BLaER1 (cell line): ENCODE measurements at regions not wholly inside any gene's neighbourhood (a gene's known extent, or its start where the extent isn't known, plus 50 kb on each side); places are given as distances from the start of the nearest gene placed in this dataset.

Experiments used
- H3K27ac ChIP-seq: shearing (Covaris generic); formaldehyde crosslinking; 2 replicates; pipeline ENCODE4 v1.8.1; 2022
- H3K27me3 ChIP-seq: shearing (Covaris generic); formaldehyde crosslinking; 2 replicates; pipeline ENCODE4 v1.8.1; 2022
- H3K36me3 ChIP-seq: shearing (Covaris generic); formaldehyde crosslinking; 2 replicates; pipeline ENCODE4 v1.8.1; 2022
- H3K4me1 ChIP-seq: shearing (Covaris generic); formaldehyde crosslinking; 2 replicates; pipeline ENCODE4 v1.8.1; 2022
- H3K4me2 ChIP-seq: shearing (Covaris generic); formaldehyde crosslinking; 2 replicates; pipeline ENCODE4 v1.8.1; 2022
- H3K4me3 ChIP-seq: shearing (Covaris generic); formaldehyde crosslinking; 2 replicates; pipeline ENCODE4 v1.8.1; 2022
- H3K9ac ChIP-seq: shearing (Covaris generic); formaldehyde crosslinking; 2 replicates; pipeline ENCODE4 v1.8.1; 2022
- H3K9me3 ChIP-seq: shearing (Covaris generic); formaldehyde crosslinking; 2 replicates; pipeline ENCODE4 v1.8.1; 2022
- H4K20me1 ChIP-seq: shearing (Covaris generic); formaldehyde crosslinking; 2 replicates; pipeline ENCODE4 v1.8.1; 2022
- Cebpa-rat ChIP-seq: shearing (Covaris generic); IDR thresholded peaks from 2 replicates; pipeline ENCODE4 v1.8.1; 2022

- no peak overlapping the region for H3K4me3 ChIP-seq
- no peaks in the 10 kb centered on the region for H3K27me3 ChIP-seq
- no peak for TF ChIP-seq Cebpa-rat
- H3K4me2 ChIP-seq = no peak overlapping the region
- H4K20me1 ChIP-seq = no peaks in the 10 kb centered on the region
- H3K4me1 ChIP-seq = no peaks in the 10 kb centered on the region
- H3K9me3 ChIP-seq = no peaks in the 10 kb centered on the region
- H3K36me3 ChIP-seq = no peaks in the 10 kb centered on the region
- H3K27ac ChIP-seq = no peak overlapping the region
- H3K9ac ChIP-seq = no peak overlapping the region
These were observed 644.1 kb downstream of the LMO4 start for GRCh38 chr1:87972811-87973210.

DNA sequence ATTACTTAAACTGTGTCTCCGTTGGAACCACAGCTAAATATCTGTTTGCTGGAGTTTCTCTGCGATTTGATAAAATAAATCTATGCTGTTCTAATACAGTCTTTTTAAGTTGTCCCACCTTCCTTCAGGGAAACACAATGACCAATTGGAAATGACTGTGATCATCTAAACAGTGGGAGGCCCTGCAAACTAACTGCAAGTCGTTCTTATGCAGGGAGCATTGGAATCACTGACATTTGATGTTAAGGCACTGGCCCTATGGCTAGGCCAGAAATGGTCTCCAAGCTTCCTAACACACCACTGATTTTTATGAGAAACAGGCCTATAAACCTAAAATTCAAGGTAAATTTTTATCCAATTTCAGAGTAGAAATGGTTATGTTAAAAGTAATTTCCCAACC lies 645.2 kb downstream of the LMO4 start:
- TF ChIP-seq Cebpa-rat = no peak
- Histone ChIP-seq H3K27me3 (no peaks in the 10 kb centered on the region), H3K4me2 (no peak overlapping the region), H3K9me3 (no peaks in the 10 kb centered on the region), H3K36me3 (no peaks in the 10 kb centered on the region), H3K4me1 (no peaks in the 10 kb centered on the region), H3K9ac (no peak overlapping the region), H3K4me3 (no peak overlapping the region), H3K27ac (no peak overlapping the region), H4K20me1 (no peaks in the 10 kb centered on the region)

DNA sequence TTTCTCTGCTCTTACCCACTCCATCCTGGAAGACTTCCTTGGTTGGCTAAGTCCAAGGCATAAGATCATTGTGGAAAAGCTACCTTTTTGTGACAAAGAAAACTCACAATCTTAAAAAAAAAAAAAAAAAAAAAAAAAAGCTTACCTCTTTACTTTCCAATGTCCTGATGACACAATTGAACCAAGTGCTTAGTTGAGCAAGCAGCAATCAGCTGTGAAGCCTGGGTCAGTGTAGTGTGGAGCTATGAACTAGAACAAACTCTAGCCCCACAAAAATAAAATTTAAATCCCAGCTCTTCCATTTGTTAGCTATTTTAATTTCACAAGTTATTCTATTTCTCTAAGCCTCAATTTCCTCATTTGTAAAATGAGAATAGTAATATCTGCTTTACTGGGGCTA lies 647.6 kb downstream of the LMO4 start:
- no peak overlapping the region for H3K4me2 ChIP-seq
- H3K27ac ChIP-seq = no peak overlapping the region
- TF ChIP-seq Cebpa-rat = no peak
- H4K20me1 ChIP-seq = no peaks in the 10 kb centered on the region
- H3K36me3 ChIP-seq = no peaks in the 10 kb centered on the region
- H3K4me3 ChIP-seq = no peak overlapping the region
- no peaks in the 10 kb centered on the region for H3K4me1 ChIP-seq
- no peak overlapping the region for H3K9ac ChIP-seq
- no peaks in the 10 kb centered on the region for H3K9me3 ChIP-seq
- H3K27me3 ChIP-seq = no peaks in the 10 kb centered on the region

DNA sequence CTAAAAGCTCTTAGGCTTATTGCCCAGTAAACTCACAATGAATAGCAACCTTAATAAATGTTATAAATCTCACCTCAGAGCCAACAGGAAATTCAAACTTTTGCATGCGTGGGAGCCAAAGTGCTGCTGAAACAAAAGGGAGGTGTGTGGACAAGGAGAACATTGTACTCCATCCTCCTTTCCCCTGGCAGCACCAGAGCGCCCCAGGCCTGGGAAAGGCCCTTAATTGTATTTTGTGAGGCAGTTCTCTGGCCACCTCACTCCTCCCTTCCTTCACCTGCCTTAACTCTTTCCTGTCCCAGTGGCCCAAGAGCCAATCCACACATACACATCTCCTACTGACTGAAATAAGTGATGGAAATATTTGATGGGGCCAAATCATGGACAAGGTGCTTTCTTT lies 648.5 kb downstream of the LMO4 start:
- no peak overlapping the region for H3K4me2 ChIP-seq
- H3K9ac ChIP-seq = no peak overlapping the region
- no peaks in the 10 kb centered on the region for H3K36me3 ChIP-seq
- H3K4me1 ChIP-seq = no peaks in the 10 kb centered on the region
- H3K4me3 ChIP-seq = no peak overlapping the region
- H3K9me3 ChIP-seq = no peaks in the 10 kb centered on the region
- no peaks in the 10 kb centered on the region for H3K27me3 ChIP-seq
- H3K27ac ChIP-seq = no peak overlapping the region
- H4K20me1 ChIP-seq = no peaks in the 10 kb centered on the region
- no peak for TF ChIP-seq Cebpa-rat

DNA sequence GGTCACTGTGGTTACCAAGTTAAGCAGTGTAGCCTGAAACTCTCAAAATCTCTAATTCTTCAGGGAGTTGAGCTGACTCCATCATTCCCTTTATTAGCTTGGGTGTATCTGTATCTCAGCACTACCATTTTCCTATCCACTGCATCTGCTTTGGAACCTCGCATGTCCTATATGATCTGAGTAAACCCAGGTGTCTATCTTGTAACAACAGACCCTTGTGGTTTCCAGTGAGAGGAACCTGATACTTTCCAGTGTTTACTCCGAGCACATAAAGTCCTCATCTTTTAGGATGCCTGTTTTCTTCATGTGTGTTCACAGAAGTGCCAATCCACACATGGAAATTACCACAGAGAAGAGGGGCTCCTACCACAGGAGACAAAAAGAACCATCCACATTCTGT lies 650.4 kb downstream of the LMO4 start:
- Histone ChIP-seq H3K4me3 (no peak overlapping the region), H4K20me1 (no peaks in the 10 kb centered on the region), H3K9ac (no peak overlapping the region), H3K9me3 (no peaks in the 10 kb centered on the region), H3K27me3 (no peaks in the 10 kb centered on the region), H3K4me2 (no peak overlapping the region), H3K27ac (no peak overlapping the region), H3K4me1 (no peaks in the 10 kb centered on the region), H3K36me3 (no peaks in the 10 kb centered on the region)
- TF ChIP-seq Cebpa-rat = no peak

- no peaks in the 10 kb centered on the region for H3K27me3 ChIP-seq
- no peaks in the 10 kb centered on the region for H3K36me3 ChIP-seq
- TF ChIP-seq Cebpa-rat = no peak
- H3K4me1 ChIP-seq = no peaks in the 10 kb centered on the region
- H3K27ac ChIP-seq = no peak overlapping the region
- no peak overlapping the region for H3K9ac ChIP-seq
- no peak overlapping the region for H3K4me2 ChIP-seq
- no peaks in the 10 kb centered on the region for H3K9me3 ChIP-seq
- no peaks in the 10 kb centered on the region for H4K20me1 ChIP-seq
- no peak overlapping the region for H3K4me3 ChIP-seq
These were observed 651.8 kb downstream of the LMO4 start for GRCh38 chr1:87980494-87980893.

DNA sequence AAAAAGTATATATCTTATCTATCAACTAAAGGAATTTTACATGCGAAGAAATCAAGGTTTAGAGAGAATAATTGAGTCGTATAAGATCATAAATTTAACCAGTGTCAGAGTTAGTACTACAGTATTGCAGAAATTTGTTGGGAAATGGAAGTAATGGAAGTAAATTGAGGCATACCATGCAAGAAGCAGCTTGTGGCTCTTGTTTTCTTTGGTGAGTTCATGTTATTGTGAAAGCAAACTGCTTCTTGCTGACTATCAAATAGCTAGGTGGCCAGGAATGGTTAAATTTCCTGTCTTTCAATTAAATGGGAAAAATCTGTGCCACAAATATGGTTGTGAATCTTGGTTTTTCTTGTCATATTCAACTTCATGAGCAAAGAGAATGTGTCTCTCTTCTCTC lies 652.7 kb downstream of the LMO4 start:
- Histone ChIP-seq H3K27ac (no peak overlapping the region), H3K4me3 (no peak overlapping the region), H3K4me2 (no peak overlapping the region), H3K36me3 (no peaks in the 10 kb centered on the region), H3K9ac (no peak overlapping the region), H3K4me1 (no peaks in the 10 kb centered on the region), H3K27me3 (no peaks in the 10 kb centered on the region), H4K20me1 (no peaks in the 10 kb centered on the region), H3K9me3 (no peaks in the 10 kb centered on the region)
- TF ChIP-seq Cebpa-rat = no peak

GRCh38 chr1:87981810-87982209 lies 653.1 kb downstream of the LMO4 start:
- H3K4me3 ChIP-seq = no peak overlapping the region
- H3K27ac ChIP-seq = no peak overlapping the region
- H3K36me3 ChIP-seq = no peaks in the 10 kb centered on the region
- H3K9ac ChIP-seq = no peak overlapping the region
- no peaks in the 10 kb centered on the region for H3K9me3 ChIP-seq
- H3K4me2 ChIP-seq = no peak overlapping the region
- no peaks in the 10 kb centered on the region for H3K27me3 ChIP-seq
- no peaks in the 10 kb centered on the region for H3K4me1 ChIP-seq
- H4K20me1 ChIP-seq = no peaks in the 10 kb centered on the region
- no peak for TF ChIP-seq Cebpa-rat

DNA sequence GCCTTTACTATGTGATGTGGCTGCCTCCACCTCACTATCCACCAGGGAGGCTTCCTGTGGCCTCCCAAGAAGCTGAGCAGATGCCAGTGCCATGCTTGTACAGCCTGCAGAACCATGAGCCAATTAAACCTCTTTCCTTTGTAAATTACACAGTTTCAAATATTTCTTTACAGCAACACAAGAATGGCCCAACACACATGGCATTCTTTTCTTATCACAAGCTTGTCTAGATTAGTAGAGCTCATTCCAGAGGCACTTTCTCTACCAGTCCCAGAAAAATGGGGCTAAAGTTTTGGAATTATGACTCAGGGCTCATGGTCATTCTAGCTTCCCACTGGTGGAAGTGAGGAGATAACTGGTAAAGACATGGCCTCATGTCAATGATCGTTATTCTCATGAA lies 655.2 kb downstream of the LMO4 start:
- no peak overlapping the region for H3K27ac ChIP-seq
- TF ChIP-seq Cebpa-rat = no peak
- no peak overlapping the region for H3K9ac ChIP-seq
- H3K27me3 ChIP-seq = no peaks in the 10 kb centered on the region
- H3K36me3 ChIP-seq = no peaks in the 10 kb centered on the region
- H3K4me1 ChIP-seq = no peaks in the 10 kb centered on the region
- no peaks in the 10 kb centered on the region for H3K9me3 ChIP-seq
- H3K4me2 ChIP-seq = no peak overlapping the region
- no peak overlapping the region for H3K4me3 ChIP-seq
- no peaks in the 10 kb centered on the region for H4K20me1 ChIP-seq

DNA sequence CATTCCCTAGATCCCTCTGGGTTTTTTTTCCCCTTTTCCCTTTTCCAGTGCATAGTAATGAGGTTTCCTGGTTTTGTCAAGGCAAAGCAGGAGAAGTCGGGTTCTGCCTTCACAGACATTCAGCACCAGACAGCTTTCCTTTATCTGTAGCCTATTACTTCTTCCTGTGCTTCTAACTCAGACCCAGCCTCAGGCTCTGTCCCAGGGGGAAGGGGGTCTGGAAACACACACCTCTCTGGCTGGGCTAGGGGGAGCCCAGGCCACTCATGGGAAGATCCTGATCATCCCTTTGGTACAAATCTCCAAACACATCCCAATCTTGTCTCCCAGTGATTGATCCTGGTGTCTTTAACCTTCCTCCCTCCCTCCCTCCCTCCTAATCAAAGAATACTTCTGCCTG lies 656.4 kb downstream of the LMO4 start:
- H3K27me3 ChIP-seq = no peaks in the 10 kb centered on the region
- H3K27ac ChIP-seq = no peak overlapping the region
- H3K4me3 ChIP-seq = no peak overlapping the region
- H4K20me1 ChIP-seq = no peaks in the 10 kb centered on the region
- no peak overlapping the region for H3K4me2 ChIP-seq
- H3K9me3 ChIP-seq = no peaks in the 10 kb centered on the region
- no peak for TF ChIP-seq Cebpa-rat
- H3K9ac ChIP-seq = no peak overlapping the region
- no peaks in the 10 kb centered on the region for H3K36me3 ChIP-seq
- no peaks in the 10 kb centered on the region for H3K4me1 ChIP-seq

DNA sequence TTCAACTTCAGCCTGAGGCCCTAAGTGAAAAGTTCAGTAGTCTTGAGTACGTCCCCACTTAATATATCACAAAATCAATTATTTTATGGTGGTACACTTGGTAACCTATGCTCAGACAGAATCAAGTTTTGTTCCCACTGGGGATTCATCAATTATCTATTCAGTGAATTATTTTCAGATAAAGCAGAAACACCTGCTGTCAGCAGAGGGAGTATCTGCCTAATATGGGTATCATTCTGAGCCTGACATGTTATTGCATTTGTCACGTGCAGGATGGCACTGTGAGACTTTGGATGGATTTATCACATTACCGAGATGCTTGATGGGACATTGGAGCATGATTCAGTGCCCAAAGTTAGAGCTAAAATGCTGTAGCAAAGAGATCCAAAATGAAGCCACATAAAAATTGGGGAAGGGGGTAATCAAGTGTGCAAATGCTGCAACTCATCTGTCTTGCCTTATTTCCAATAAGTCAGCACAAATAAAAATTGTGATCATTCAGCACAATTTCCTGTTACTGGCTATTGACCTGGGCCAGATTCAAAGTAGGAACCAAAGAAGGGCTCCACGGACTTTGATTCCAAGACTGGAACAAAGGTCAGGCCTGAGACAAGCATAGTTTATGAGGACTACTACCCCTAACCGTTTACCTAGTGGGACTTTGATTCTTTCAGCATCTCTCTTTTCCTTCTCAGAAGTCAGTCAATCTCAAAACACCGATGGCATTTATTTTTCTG lies 657.6 kb downstream of the LMO4 start:
- TF ChIP-seq Cebpa-rat = no peak
- no peaks in the 10 kb centered on the region for H3K4me1 ChIP-seq
- H4K20me1 ChIP-seq = no peaks in the 10 kb centered on the region
- H3K9ac ChIP-seq = no peak overlapping the region
- H3K27me3 ChIP-seq = no peaks in the 10 kb centered on the region
- no peak overlapping the region for H3K27ac ChIP-seq
- H3K9me3 ChIP-seq = no peaks in the 10 kb centered on the region
- no peak overlapping the region for H3K4me3 ChIP-seq
- H3K36me3 ChIP-seq = no peaks in the 10 kb centered on the region
- H3K4me2 ChIP-seq = no peak overlapping the region
